Mucosa of descending colon (tissue), 3 donors: ENCODE measurements at regions not wholly inside any gene's neighbourhood (a gene's known extent, or its start where the extent isn't known, plus 50 kb on each side); places are given as distances from the start of the nearest gene placed in this dataset.

Experiments
- ATAC-seq: fragments of 200-7000 bp; cut with Tn5 transposase; one replicate; pipeline ENCODE4 v1.9.1; 2020; ENCODE audit warnings: mild to moderate bottlenecking, moderate library complexity
- DNase-seq, 3 donors: peaks; one replicate each; pipeline ENCODE4 v3.0.0-alpha.2; 2020
- H3K36me3 ChIP-seq: fragments of 200-600 bp; one replicate; pipeline ENCODE4 v1.8.0; 2021; ENCODE audit warnings: low read depth, mild to moderate bottlenecking
- H3K4me1 ChIP-seq: fragments of 200-600 bp; one replicate; pipeline ENCODE4 v1.8.0; 2021; ENCODE audit warnings: low read depth, mild to moderate bottlenecking
- H3K4me3 ChIP-seq: fragments of 200-600 bp; one replicate; pipeline ENCODE4 v1.8.0; 2021; ENCODE audit warnings: mild to moderate bottlenecking
- H3K9me3 ChIP-seq: fragments of 200-600 bp; one replicate; pipeline ENCODE4 v1.8.0; 2021; ENCODE audit warnings: mild to moderate bottlenecking
- CTCF ChIP-seq: fragments of 200-600 bp; IDR thresholded peaks from one replicate; pipeline ENCODE4 v1.8.0; 2022; ENCODE audit warnings: antibody characterized with exemption, mild to moderate bottlenecking
- intact Hi-C, 2 donors: fragments of 100-400 bp; cut with DNase I in 1 of 2; cut with micrococcal nuclease in 1 of 2; formaldehyde crosslinking; loops; one replicate each; pipeline versions ENCODE4 v1.11.0 to v1.11.1; 2022; cut with DNase I, micrococcal nuclease
- donor health status: DM: no; HTN: no; CAD: no; lungs with moderate emphysema.
- donor health status: DM: no; HTN: no; CAD: no.
- donor health status: DM: no; HTN: yes; CAD: no.

- intact Hi-C loops = loop anchor here (10.0 kb wide), 2 partner anchors 162 to 692 kb away; partner anchors contain the start of genes HOXD8 (in 1 of the 2) and HOXD9 (in 1 of the 2)
- DNase-seq (no peak), ATAC-seq (no peak)
- H3K36me3 ChIP-seq = no peaks in the 10 kb centered on the region
- no peak overlapping the region for H3K4me3 ChIP-seq
- no peak for TF ChIP-seq CTCF
- H3K9me3 ChIP-seq = no peaks in the 10 kb centered on the region
- no peaks in the 10 kb centered on the region for H3K4me1 ChIP-seq
These were observed 395.5 kb upstream of the HNRNPA3 start for GRCh38 chr2:176817061-176817565.

GRCh38 chr2:176818076-176818475 is 394.5 kb upstream of the HNRNPA3 start:
- Histone ChIP-seq H3K36me3 (no peaks in the 10 kb centered on the region), H3K4me1 (no peaks in the 10 kb centered on the region), H3K9me3 (no peaks in the 10 kb centered on the region), H3K4me3 (no peak overlapping the region)
- no peak for DNase-seq
- no peak for TF ChIP-seq CTCF
- intact Hi-C loops = loop anchor here (10.0 kb wide), 2 partner anchors 163 to 693 kb away; partner anchors contain the start of genes HOXD8 (in 1 of the 2) and HOXD9 (in 1 of the 2)
- no peak for ATAC-seq

GRCh38 chr2:176818617-176819016 is 394.0 kb upstream of the HNRNPA3 start:
- Histone ChIP-seq H3K36me3 (no peaks in the 10 kb centered on the region), H3K9me3 (no peaks in the 10 kb centered on the region), H3K4me1 (no peaks in the 10 kb centered on the region), H3K4me3 (no peak overlapping the region)
- DNase-seq = no peak
- intact Hi-C loops = loop anchor here (10.0 kb wide), 2 partner anchors 164 to 694 kb away; partner anchors contain the start of genes HOXD8 (in 1 of the 2) and HOXD9 (in 1 of the 2)
- no peak for TF ChIP-seq CTCF
- no peak for ATAC-seq

GRCh38 chr2:176819306-176819705 is 393.3 kb upstream of the HNRNPA3 start:
- ATAC-seq (no peak), DNase-seq (no peak)
- Histone ChIP-seq H3K36me3 (no peaks in the 10 kb centered on the region), H3K9me3 (no peaks in the 10 kb centered on the region), H3K4me1 (no peaks in the 10 kb centered on the region), H3K4me3 (no peak overlapping the region)
- intact Hi-C loops = loop anchor here (10.0 kb wide), 2 partner anchors 165 to 695 kb away; partner anchors contain the start of genes HOXD8 (in 1 of the 2) and HOXD9 (in 1 of the 2)
- TF ChIP-seq CTCF = no peak

GRCh38 chr2:176820371-176820932 is 392.1 kb upstream of the HNRNPA3 start:
- ATAC-seq = no peak

More at GRCh38 chr2:176820371-176820932, 392.1 kb upstream of the HNRNPA3 start:
- TF ChIP-seq CTCF = no peak
- Histone ChIP-seq H3K9me3 (no peaks in the 10 kb centered on the region), H3K4me1 (no peaks in the 10 kb centered on the region), H3K4me3 (no peak overlapping the region), H3K36me3 (no peaks in the 10 kb centered on the region)
- intact Hi-C loops = loop anchor here in 1 of 2 donors (10.0 kb wide), 1 partner anchor 676 kb away; no protein-coding TSS in a partner anchor
- DNase-seq = no peak
